ENCODE measurements at regions not wholly inside any gene's neighbourhood (a gene's known extent, or its start where the extent isn't known, plus 50 kb on each side); places are given as distances from the start of the nearest gene placed in this dataset.
"Not testable (repeated sequence)": the region's sequence is repeated elsewhere in the genome, so short reads cannot be mapped to it uniquely, and the experiment has no call there.

DNA sequence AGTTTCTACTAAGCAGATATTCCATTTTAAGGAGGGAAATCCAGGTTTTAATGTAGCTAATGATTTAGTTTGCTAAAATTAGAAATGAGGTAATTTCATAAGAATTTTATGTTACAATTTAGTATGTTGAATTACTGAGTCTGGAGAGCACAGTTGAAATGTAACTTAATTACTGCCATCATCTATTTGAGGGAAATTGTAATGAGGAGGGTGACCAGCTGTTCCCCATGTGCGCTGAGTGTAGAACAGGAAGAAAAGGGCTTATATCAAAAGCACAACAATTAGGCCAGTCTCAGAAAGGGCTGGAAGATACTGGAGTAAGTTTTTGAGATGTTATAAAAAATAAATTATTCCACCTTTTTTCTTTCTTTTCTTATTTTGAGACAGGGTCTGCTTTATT, 735.1 kb upstream of the GOT2 start:
- Histone ChIP-seq H3K27ac (no peak overlapping the region), H3K36me3 (ENCODE audit: low read depth, missing control alignments) (no peaks in the 10 kb centered on the region), H3K9me3 (no peaks in the 10 kb centered on the region), H3K4me3 (no peak overlapping the region), H3K4me1 (no peaks in the 10 kb centered on the region), H3K27me3 (no peaks in the 10 kb centered on the region)
- no peak for DNase-seq
- 76 to 77% methylated on average over 1 of the region's 1 CpG for WGBS, 2 donors
- TF ChIP-seq CTCF (IDR thresholded peaks at IDR 0.05) (no peak), POLR2A (IDR thresholded peaks at IDR 0.05) (no peak)
- intact Hi-C loops (cut with DNase I; ENCODE audit: low total_unique reads), result no loop called here

DNA sequence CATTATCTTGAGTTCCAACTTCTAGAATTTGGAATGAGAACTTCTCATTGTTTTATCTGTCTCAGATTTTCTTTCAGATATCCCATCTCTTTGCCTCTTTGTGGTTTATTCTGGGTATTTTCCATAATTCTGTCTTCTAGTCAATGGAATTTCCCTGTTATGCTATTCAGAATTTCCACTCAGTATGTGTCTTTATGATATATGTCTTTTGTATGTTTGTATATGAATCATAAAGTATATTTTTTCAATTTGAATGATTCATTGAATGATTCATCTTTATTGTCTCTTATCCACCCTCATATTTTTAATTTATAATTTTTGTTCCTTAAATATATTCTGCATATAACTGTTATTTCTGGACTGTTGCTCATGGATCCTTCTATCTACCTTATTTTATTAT, 729.7 kb upstream of the GOT2 start:
- Histone ChIP-seq H3K4me3 (no peak overlapping the region), H3K36me3 (ENCODE audit: low read depth, missing control alignments) (no peaks in the 10 kb centered on the region), H3K27me3 (no peaks in the 10 kb centered on the region), H3K9me3 (no peaks in the 10 kb centered on the region), H3K4me1 (no peaks in the 10 kb centered on the region), H3K27ac (no peak overlapping the region)
- intact Hi-C loops (cut with DNase I; ENCODE audit: low total_unique reads), result no loop called here
- no peak for DNase-seq
- no peak for TF ChIP-seq CTCF (IDR thresholded peaks at IDR 0.05)
- TF ChIP-seq POLR2A (IDR thresholded peaks at IDR 0.05), result no peak

DNA sequence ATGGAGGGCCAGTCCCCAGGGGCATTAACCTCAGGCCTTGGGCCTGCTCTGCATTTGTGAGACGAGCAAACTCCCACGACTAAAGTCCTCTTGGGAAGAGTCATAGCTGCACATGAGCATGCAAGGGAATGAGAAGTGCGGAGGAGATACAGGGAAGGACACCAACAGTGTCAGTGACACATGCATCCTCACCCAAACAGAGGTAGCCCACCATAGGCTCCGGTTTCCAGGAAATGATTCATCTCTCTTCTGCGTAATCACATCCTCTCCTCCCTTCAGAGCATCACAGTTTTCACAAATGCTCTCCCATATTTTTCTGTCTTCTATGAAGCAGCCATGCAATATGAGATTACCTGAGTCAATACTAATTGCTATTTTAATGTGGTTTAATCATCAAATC, 725.7 kb upstream of the GOT2 start:
- 61 to 80% methylated on average over 5 of the region's 5 CpGs for WGBS, 2 donors

GRCh38 chr16:59455497-59455896, 721.4 kb upstream of the GOT2 start:
- intact Hi-C loops (cut with DNase I; ENCODE audit: low total_unique reads), result no loop called here
- DNase-seq, result no peak
- TF ChIP-seq POLR2A (IDR thresholded peaks at IDR 0.05), result no peak
- TF ChIP-seq CTCF (IDR thresholded peaks at IDR 0.05), result no peak
- Histone ChIP-seq H3K4me1 (no peaks in the 10 kb centered on the region), H3K4me3 (no peak overlapping the region), H3K27me3 (no peaks in the 10 kb centered on the region), H3K36me3 (ENCODE audit: low read depth, missing control alignments) (no peaks in the 10 kb centered on the region), H3K27ac (no peak overlapping the region), H3K9me3 (no peaks in the 10 kb centered on the region)
- 36 to 54% methylated on average over 1 of the region's 1 CpG for WGBS, 2 donors

More for the DNA sequence above, 725.7 kb upstream of the GOT2 start:
- intact Hi-C loops (cut with DNase I; ENCODE audit: low total_unique reads), result no loop called here
- Histone ChIP-seq H3K27ac (no peak overlapping the region), H3K36me3 (ENCODE audit: low read depth, missing control alignments) (no peaks in the 10 kb centered on the region), H3K27me3 (no peaks in the 10 kb centered on the region), H3K4me1 (no peaks in the 10 kb centered on the region), H3K9me3 (no peaks in the 10 kb centered on the region), H3K4me3 (no peak overlapping the region)
- TF ChIP-seq POLR2A (IDR thresholded peaks at IDR 0.05) (no peak), CTCF (IDR thresholded peaks at IDR 0.05) (no peak)
- no peak for DNase-seq

GRCh38 chr16:59450513-59450912, 716.4 kb upstream of the GOT2 start:
- H3K27me3 ChIP-seq; H3K27ac ChIP-seq; H3K4me1 ChIP-seq; H3K9me3 ChIP-seq; H3K36me3 ChIP-seq (ENCODE audit: low read depth, missing control alignments); DNase-seq; H3K4me3 ChIP-seq; intact Hi-C loops (cut with DNase I; ENCODE audit: low total_unique reads): not testable (repeated sequence)
- 96 to 99% methylated on average over 5 of the region's 5 CpGs for WGBS, 2 donors

Measured in testis (tissue), 2 donors.